Adrenal gland (tissue), 5 donors: ENCODE measurements at regions not wholly inside any gene's neighbourhood (a gene's known extent, or its start where the extent isn't known, plus 50 kb on each side); places are given as distances from the start of the nearest gene placed in this dataset.

ENCODE experiments used
- POLR2A ChIP-seq, 2 donors: fragments of 450-650 bp; IDR thresholded peaks; one replicate each; pipeline ENCODE4 v1.6.1; 2017; ENCODE audit warnings: antibody characterized with exemption in 2 of 2, mild to moderate bottlenecking in 2 of 2, moderate library complexity in 1 of 2
- TF ChIP-seq, protein P1 (sequence below), 6 experiments: fragments of 450-650 bp in 4 of 6; fragments of 200-600 bp in 2 of 6; sonication (generic) in 1 of 6; IDR thresholded peaks; 1 replicate in 5 of 6; 2 replicates in 1 of 6; pipeline versions ENCODE4 v1.5.1 to v1.8.0; 2016 to 2021; ENCODE audit warnings: antibody characterized with exemption in 6 of 6, mild to moderate bottlenecking in 2 of 6, moderate library complexity in 1 of 6
- donor health status: DM: no; HTN: no; CAD: no.

DNA sequence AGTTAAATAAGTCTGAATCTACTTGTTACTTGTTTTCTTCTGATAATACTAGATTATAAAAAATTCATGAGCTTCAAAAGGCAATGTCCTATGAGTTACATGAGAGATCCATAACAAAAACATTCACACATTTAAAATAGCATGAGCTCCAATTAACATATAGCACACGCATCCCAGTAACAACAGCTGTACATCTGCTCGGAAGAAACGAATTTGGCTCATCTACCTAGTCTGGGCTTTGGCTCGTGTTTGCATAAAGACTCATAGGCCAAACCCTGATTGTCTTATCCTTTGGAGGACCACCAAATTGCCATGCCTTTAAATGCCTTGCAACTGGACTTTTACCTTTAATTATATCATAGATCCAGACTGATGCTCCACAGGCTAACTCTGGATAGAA lies 259.7 kb upstream of the CHD6 start:
- TF ChIP-seq, protein P1, sequence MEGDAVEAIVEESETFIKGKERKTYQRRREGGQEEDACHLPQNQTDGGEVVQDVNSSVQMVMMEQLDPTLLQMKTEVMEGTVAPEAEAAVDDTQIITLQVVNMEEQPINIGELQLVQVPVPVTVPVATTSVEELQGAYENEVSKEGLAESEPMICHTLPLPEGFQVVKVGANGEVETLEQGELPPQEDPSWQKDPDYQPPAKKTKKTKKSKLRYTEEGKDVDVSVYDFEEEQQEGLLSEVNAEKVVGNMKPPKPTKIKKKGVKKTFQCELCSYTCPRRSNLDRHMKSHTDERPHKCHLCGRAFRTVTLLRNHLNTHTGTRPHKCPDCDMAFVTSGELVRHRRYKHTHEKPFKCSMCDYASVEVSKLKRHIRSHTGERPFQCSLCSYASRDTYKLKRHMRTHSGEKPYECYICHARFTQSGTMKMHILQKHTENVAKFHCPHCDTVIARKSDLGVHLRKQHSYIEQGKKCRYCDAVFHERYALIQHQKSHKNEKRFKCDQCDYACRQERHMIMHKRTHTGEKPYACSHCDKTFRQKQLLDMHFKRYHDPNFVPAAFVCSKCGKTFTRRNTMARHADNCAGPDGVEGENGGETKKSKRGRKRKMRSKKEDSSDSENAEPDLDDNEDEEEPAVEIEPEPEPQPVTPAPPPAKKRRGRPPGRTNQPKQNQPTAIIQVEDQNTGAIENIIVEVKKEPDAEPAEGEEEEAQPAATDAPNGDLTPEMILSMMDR (IDR thresholded peaks at IDR 0.05), result no peak
- TF ChIP-seq POLR2A (IDR thresholded peaks at IDR 0.05), result no peak
